OCI-LY7 (cell line): ENCODE measurements at regions not wholly inside any gene's neighbourhood (a gene's known extent, or its start where the extent isn't known, plus 50 kb on each side); places are given as distances from the start of the nearest gene placed in this dataset.

Experiments used
- CTCF ChIP-seq: fragments of 200-600 bp; sonication (generic); conservative IDR thresholded peaks from 2 replicates; pipeline ENCODE4 v1.5.1; 2014; ENCODE audit warnings: mild to moderate bottlenecking, antibody characterized with exemption, low read length, moderate library complexity, mixed read lengths
- EZH2phosphoT487 ChIP-seq: fragments of 200-600 bp; sonication (generic); IDR thresholded peaks from 2 replicates; pipeline ENCODE4 v1.6.1; 2018; ENCODE audit warnings: low read depth, borderline replicate concordance, mild to moderate bottlenecking, mixed run types, antibody characterized with exemption, low read length, moderate library complexity, mixed read lengths

DNA sequence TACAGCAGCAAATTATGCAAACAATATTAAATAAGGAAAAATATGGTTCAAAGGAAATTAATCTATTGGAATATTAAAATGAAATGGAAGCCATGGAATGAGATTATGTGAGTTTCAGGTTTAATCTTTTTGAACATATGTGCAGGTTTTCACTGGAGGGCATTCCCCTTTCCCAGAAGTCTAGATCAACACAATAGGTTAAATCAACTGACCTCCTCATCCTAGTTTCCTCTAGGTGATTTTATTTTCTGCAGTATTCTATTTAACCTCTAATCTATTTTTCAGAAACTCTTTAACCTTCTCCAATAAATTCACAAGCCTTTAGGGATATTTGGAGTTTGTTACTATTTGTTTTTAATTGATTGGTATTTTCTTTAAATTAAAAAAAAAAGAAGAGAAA lies 2657.6 kb upstream of the PCDH20 start:
- TF ChIP-seq EZH2phosphoT487 (no peak), CTCF (no peak)
